Ascending aorta (tissue), 2 donors: ENCODE measurements at regions not wholly inside any gene's neighbourhood (a gene's known extent, or its start where the extent isn't known, plus 50 kb on each side); places are given as distances from the start of the nearest gene placed in this dataset.

Source experiments
- DNase-seq, 2 donors: peaks; one replicate each; pipeline ENCODE4 v3.0.0-alpha.2; 2019; ENCODE audit warnings: low spot score in 2 of 2
- H3K27ac ChIP-seq, 2 donors: fragments of 200-600 bp; sonication (generic); one replicate each; pipeline ENCODE4 v1.5.1; 2016 to 2017; ENCODE audit warnings: mild to moderate bottlenecking in 1 of 2
- H3K27me3 ChIP-seq: fragments of 200-600 bp; sonication (generic); one replicate; pipeline ENCODE4 v1.5.1; 2017
- H3K36me3 ChIP-seq, 2 donors: fragments of 200-600 bp; sonication (generic); one replicate each; pipeline ENCODE4 v1.5.1; 2016
- H3K4me1 ChIP-seq, 2 donors: fragments of 200-600 bp; sonication (generic); one replicate each; pipeline ENCODE4 v1.5.1; 2016 to 2017; ENCODE audit warnings: mild to moderate bottlenecking in 1 of 2
- H3K4me3 ChIP-seq, 2 donors: fragments of 200-600 bp; sonication (generic); one replicate each; pipeline ENCODE4 v1.5.1; 2016 to 2017; ENCODE audit warnings: mild to moderate bottlenecking in 1 of 2
- H3K9me3 ChIP-seq, 2 donors: fragments of 200-600 bp; sonication (generic); one replicate each; pipeline ENCODE4 v1.5.1; 2016
- CTCF ChIP-seq, 3 experiments: fragments of 200-600 bp in 2 of 3; fragments of 450-650 bp in 1 of 3; sonication (generic) in 2 of 3; IDR thresholded peaks; one replicate each; pipeline ENCODE4 v1.5.1; 2016 to 2019; ENCODE audit warnings: antibody characterized with exemption in 3 of 3, mild to moderate bottlenecking in 1 of 3, moderate library complexity in 1 of 3
- intact Hi-C: fragments of 100-400 bp; cut with DNase I; formaldehyde crosslinking; loops from one replicate; pipeline ENCODE4 v1.15.1; 2023

- no peak overlapping the region for H3K4me3 ChIP-seq
- H3K36me3 ChIP-seq = no peaks in the 10 kb centered on the region
- H3K27ac ChIP-seq = no peak overlapping the region
- H3K27me3 ChIP-seq = no peaks in the 10 kb centered on the region
- intact Hi-C loops = no loop called here
- no peak for DNase-seq
- TF ChIP-seq CTCF (IDR thresholded peaks at IDR 0.05) = no peak
- H3K4me1 ChIP-seq = no peaks in the 10 kb centered on the region
- no peaks in the 10 kb centered on the region for H3K9me3 ChIP-seq
Measured at GRCh38 chr4:11183356-11183740, 245.3 kb downstream of the HS3ST1 start.

GRCh38 chr4:11182586-11183355 is 245.9 kb downstream of the HS3ST1 start:
- no peaks in the 10 kb centered on the region for H3K27me3 ChIP-seq
- TF ChIP-seq CTCF (IDR thresholded peaks at IDR 0.05) = no peak
- H3K4me1 ChIP-seq = no peaks in the 10 kb centered on the region
- no peak overlapping the region for H3K4me3 ChIP-seq
- H3K36me3 ChIP-seq = no peaks in the 10 kb centered on the region
- H3K9me3 ChIP-seq = no peaks in the 10 kb centered on the region
- no peak overlapping the region for H3K27ac ChIP-seq
- intact Hi-C loops = no loop called here
- no peak for DNase-seq

GRCh38 chr4:11182031-11182430 is 246.7 kb downstream of the HS3ST1 start:
- intact Hi-C loops = no loop called here
- Histone ChIP-seq H3K4me3 (no peak overlapping the region), H3K9me3 (no peaks in the 10 kb centered on the region), H3K4me1 (no peaks in the 10 kb centered on the region), H3K36me3 (no peaks in the 10 kb centered on the region), H3K27ac (no peak overlapping the region), H3K27me3 (no peaks in the 10 kb centered on the region)
- no peak for TF ChIP-seq CTCF (IDR thresholded peaks at IDR 0.05)
- DNase-seq = no peak

- Histone ChIP-seq H3K4me3 (no peak overlapping the region), H3K27ac (no peak overlapping the region), H3K9me3 (no peaks in the 10 kb centered on the region), H3K36me3 (no peaks in the 10 kb centered on the region), H3K27me3 (no peaks in the 10 kb centered on the region), H3K4me1 (no peaks in the 10 kb centered on the region)
- intact Hi-C loops = no loop called here
- no peak for TF ChIP-seq CTCF (IDR thresholded peaks at IDR 0.05)
- no peak for DNase-seq
Measured at GRCh38 chr4:11179796-11180195, 248.9 kb downstream of the HS3ST1 start.

GRCh38 chr4:11178433-11178832 is 250.3 kb downstream of the HS3ST1 start:
- intact Hi-C loops = no loop called here
- no peaks in the 10 kb centered on the region for H3K4me1 ChIP-seq

More at GRCh38 chr4:11178433-11178832, 250.3 kb downstream of the HS3ST1 start:
- H3K36me3 ChIP-seq = no peaks in the 10 kb centered on the region
- no peak overlapping the region for H3K4me3 ChIP-seq
- TF ChIP-seq CTCF (IDR thresholded peaks at IDR 0.05) = no peak
- H3K27ac ChIP-seq = no peak overlapping the region
- no peaks in the 10 kb centered on the region for H3K9me3 ChIP-seq
- DNase-seq = no peak
- H3K27me3 ChIP-seq = no peaks in the 10 kb centered on the region
